ENCODE measurements at regions not wholly inside any gene's neighbourhood (a gene's known extent, or its start where the extent isn't known, plus 50 kb on each side); places are given as distances from the start of the nearest gene placed in this dataset.

- TF ChIP-seq CTCF (IDR thresholded peaks at IDR 0.05; ENCODE audit: control extremely low read depth, extremely low read depth, low read depth, missing control alignments), result no peak
- DNase-seq (ENCODE audit: extremely low spot score), result no peak
- ChIA-PET CTCF (interaction anchor here (0.7 to 2.1 kb wide), 3 partner anchors 9 to 187 kb away, joined by 3 to 5 read pairs (median 3); no protein-coding TSS in a partner anchor), POLR2A (no interaction called here)
These were observed 156.9 kb upstream of the SSTR4 start for GRCh38 chr20:22878166-22878565.

GRCh38 chr20:22880277-22880676 is 154.8 kb upstream of the SSTR4 start:
- ChIA-PET CTCF (interaction anchor here (1.0 kb wide), 1 partner anchor 15 kb away, joined by 3 read pairs; no protein-coding TSS in a partner anchor), POLR2A (no interaction called here)

GRCh38 chr20:22887796-22888195 is 147.3 kb upstream of the SSTR4 start:
- no peak for DNase-seq (ENCODE audit: extremely low spot score)
- CTCF ChIA-PET, result interaction anchor here (1.4 kb wide), 1 partner anchor 10 kb away, joined by 5 read pairs; no protein-coding TSS in a partner anchor
- POLR2A ChIA-PET, result no interaction called here
- no peak for TF ChIP-seq CTCF (IDR thresholded peaks at IDR 0.05; ENCODE audit: control extremely low read depth, extremely low read depth, low read depth, missing control alignments)

More at GRCh38 chr20:22880277-22880676, 154.8 kb upstream of the SSTR4 start:
- TF ChIP-seq CTCF (IDR thresholded peaks at IDR 0.05; ENCODE audit: control extremely low read depth, extremely low read depth, low read depth, missing control alignments), result no peak
- DNase-seq (ENCODE audit: extremely low spot score), result no peak

GRCh38 chr20:22890594-22891300 is 144.4 kb upstream of the SSTR4 start:
- no peak for DNase-seq (ENCODE audit: extremely low spot score)
- CTCF ChIA-PET, result interaction anchor here (0.9 kb wide), 1 partner anchor 11 kb away, joined by 4 read pairs; no protein-coding TSS in a partner anchor
- TF ChIP-seq CTCF (IDR thresholded peaks at IDR 0.05; ENCODE audit: control extremely low read depth, extremely low read depth, low read depth, missing control alignments), result no peak
- POLR2A ChIA-PET, result no interaction called here

GRCh38 chr20:22901164-22901563 is 133.9 kb upstream of the SSTR4 start:
- POLR2A ChIA-PET, result no interaction called here

GRCh38 chr20:22901921-22902320 is 133.2 kb upstream of the SSTR4 start:
- ChIA-PET CTCF (interaction anchor here (1.1 kb wide), 1 partner anchor 11 kb away, joined by 4 read pairs; no protein-coding TSS in a partner anchor), POLR2A (no interaction called here)
- TF ChIP-seq CTCF (IDR thresholded peaks at IDR 0.05; ENCODE audit: control extremely low read depth, extremely low read depth, low read depth, missing control alignments), result no peak
- DNase-seq (ENCODE audit: extremely low spot score), result no peak

More at GRCh38 chr20:22901164-22901563, 133.9 kb upstream of the SSTR4 start:
- TF ChIP-seq CTCF (IDR thresholded peaks at IDR 0.05; ENCODE audit: control extremely low read depth, extremely low read depth, low read depth, missing control alignments), result no peak
- no peak for DNase-seq (ENCODE audit: extremely low spot score)
- CTCF ChIA-PET, result interaction anchor here (1.1 kb wide), 1 partner anchor 10 kb away, joined by 4 read pairs; no protein-coding TSS in a partner anchor

Measured in GM10248 (cell line).